ENCODE measurements at regions not wholly inside any gene's neighbourhood (a gene's known extent, or its start where the extent isn't known, plus 50 kb on each side); places are given as distances from the start of the nearest gene placed in this dataset.
"Not testable (repeated sequence)": the region's sequence is repeated elsewhere in the genome, so short reads cannot be mapped to it uniquely, and the experiment has no call there.

GRCh38 chr21:21973806-21974205, 975.6 kb downstream of the NCAM2 start:
- no peak overlapping the region for H3K4me3 ChIP-seq (ENCODE audit: low read depth, low read length)
- no peak for TF ChIP-seq CTCF (IDR thresholded peaks at IDR 0.05; ENCODE audit: low read depth, low read length, missing control alignments)
- in situ Hi-C loops (cut with HindIII; ENCODE audit: low sequenced_read_pairs) = no loop called here
- no peak for DNase-seq (ENCODE audit: low read depth)

- H3K4me3 ChIP-seq (ENCODE audit: low read depth, low read length) = no peak overlapping the region
- DNase-seq (ENCODE audit: low read depth) = no peak
- no peak for TF ChIP-seq CTCF (IDR thresholded peaks at IDR 0.05; ENCODE audit: low read depth, low read length, missing control alignments)
- in situ Hi-C loops (cut with HindIII; ENCODE audit: low sequenced_read_pairs) = no loop called here
Measured at GRCh38 chr21:21996891-21997290, 998.7 kb downstream of the NCAM2 start.

- no peak for DNase-seq (ENCODE audit: low read depth)
- no peak overlapping the region for H3K4me3 ChIP-seq (ENCODE audit: low read depth, low read length)
- no peak for TF ChIP-seq CTCF (IDR thresholded peaks at IDR 0.05; ENCODE audit: low read depth, low read length, missing control alignments)
- in situ Hi-C loops (cut with HindIII; ENCODE audit: low sequenced_read_pairs) = no loop called here
Measured at GRCh38 chr21:21997390-21998333, 999.5 kb downstream of the NCAM2 start.

- no peak overlapping the region for H3K4me3 ChIP-seq (ENCODE audit: low read depth, low read length)
- no peak for TF ChIP-seq CTCF (IDR thresholded peaks at IDR 0.05; ENCODE audit: low read depth, low read length, missing control alignments)
- DNase-seq (ENCODE audit: low read depth) = no peak
- in situ Hi-C loops (cut with HindIII; ENCODE audit: low sequenced_read_pairs) = no loop called here
Measured at GRCh38 chr21:22019766-22020165, 1021.6 kb downstream of the NCAM2 start.

GRCh38 chr21:22020221-22020620, 1022.0 kb downstream of the NCAM2 start:
- no peak overlapping the region for H3K4me3 ChIP-seq (ENCODE audit: low read depth, low read length)
- TF ChIP-seq CTCF (IDR thresholded peaks at IDR 0.05; ENCODE audit: low read depth, low read length, missing control alignments) = no peak
- in situ Hi-C loops (cut with HindIII; ENCODE audit: low sequenced_read_pairs) = no loop called here
- peak; percentile 0 for DNase-seq (ENCODE audit: low read depth)

- in situ Hi-C loops (cut with HindIII; ENCODE audit: low sequenced_read_pairs) = not testable (repeated sequence)
Measured at GRCh38 chr21:22023896-22024295, 1025.7 kb downstream of the NCAM2 start.

GRCh38 chr21:22044431-22044830, 1046.2 kb downstream of the NCAM2 start:
- H3K4me3 ChIP-seq (ENCODE audit: low read depth, low read length) = no peak overlapping the region
- no peak for DNase-seq (ENCODE audit: low read depth)
- in situ Hi-C loops (cut with HindIII; ENCODE audit: low sequenced_read_pairs) = no loop called here
- no peak for TF ChIP-seq CTCF (IDR thresholded peaks at IDR 0.05; ENCODE audit: low read depth, low read length, missing control alignments)

More at GRCh38 chr21:22023896-22024295, 1025.7 kb downstream of the NCAM2 start:
- not testable (repeated sequence) for H3K4me3 ChIP-seq (ENCODE audit: low read depth, low read length); DNase-seq (ENCODE audit: low read depth)
